VCaP (cell line): ENCODE measurements at regions not wholly inside any gene's neighbourhood (a gene's known extent, or its start where the extent isn't known, plus 50 kb on each side); places are given as distances from the start of the nearest gene placed in this dataset.
"Not testable (repeated sequence)": the region's sequence is repeated elsewhere in the genome, so short reads cannot be mapped to it uniquely, and the experiment has no call there.

Source experiments
- H3K27ac ChIP-seq: fragments of 450-650 bp; 2 replicates; pipeline ENCODE4 v1.5.1; 2017
- CTCF ChIP-seq: fragments of 450-650 bp; conservative IDR thresholded peaks from 2 replicates; pipeline ENCODE4 v1.5.1; 2017; ENCODE audit warnings: mild to moderate bottlenecking, moderate library complexity

- H3K27ac ChIP-seq: no peak overlapping the region
- TF ChIP-seq CTCF: no peak
These were observed 217.7 kb upstream of the KCND2 start for GRCh38 chr7:120055300-120055699.

GRCh38 chr7:120056227-120056626 lies 216.7 kb upstream of the KCND2 start:
- TF ChIP-seq CTCF: no peak
- H3K27ac ChIP-seq: no peak overlapping the region

- H3K27ac ChIP-seq: no peak overlapping the region
- no peak for TF ChIP-seq CTCF
These were observed 213.3 kb upstream of the KCND2 start for GRCh38 chr7:120059641-120060040.

- no peak for TF ChIP-seq CTCF
- no peak overlapping the region for H3K27ac ChIP-seq
These were observed 212.7 kb upstream of the KCND2 start for GRCh38 chr7:120060281-120060680.

- no peak overlapping the region for H3K27ac ChIP-seq
- no peak for TF ChIP-seq CTCF
These were observed 212.1 kb upstream of the KCND2 start for GRCh38 chr7:120060875-120061274.

GRCh38 chr7:120064565-120064964 lies 208.4 kb upstream of the KCND2 start:
- no peak overlapping the region for H3K27ac ChIP-seq

GRCh38 chr7:120066898-120067297 lies 206.1 kb upstream of the KCND2 start:
- H3K27ac ChIP-seq: not testable (repeated sequence)

More at GRCh38 chr7:120064565-120064964, 208.4 kb upstream of the KCND2 start:
- TF ChIP-seq CTCF: no peak

GRCh38 chr7:120070201-120070600 lies 202.8 kb upstream of the KCND2 start:
- no peak for TF ChIP-seq CTCF
- no peak overlapping the region for H3K27ac ChIP-seq
